ENCODE measurements at regions not wholly inside any gene's neighbourhood (a gene's known extent, or its start where the extent isn't known, plus 50 kb on each side); places are given as distances from the start of the nearest gene placed in this dataset.

DNA sequence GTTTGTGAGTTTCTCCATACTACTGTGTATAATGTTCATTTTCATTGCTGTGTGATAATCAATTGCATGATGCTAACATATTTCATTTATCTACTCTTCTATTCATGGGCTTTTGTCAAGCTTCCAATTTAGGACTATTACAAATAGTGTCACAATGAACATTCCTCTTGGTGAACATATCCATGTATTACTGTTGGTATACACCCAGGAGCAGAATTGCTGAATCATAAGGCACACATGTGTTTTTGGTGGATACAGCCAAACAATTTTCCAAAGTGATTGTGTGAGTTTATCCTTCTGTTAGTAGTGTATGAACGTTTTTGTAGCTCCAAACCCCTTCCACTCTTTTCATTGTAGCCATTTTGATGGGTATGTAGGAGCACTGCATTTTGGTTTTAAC, 101.6 kb upstream of the COPS8 start:
- ChIA-PET POLR2A (ENCODE audit: low non-redundant PET) (no interaction called here), CTCF (no interaction called here)
- no peak overlapping the region for H3K27ac ChIP-seq
- no peak for DNase-seq (ENCODE audit: low spot score)
- TF ChIP-seq, protein P1, sequence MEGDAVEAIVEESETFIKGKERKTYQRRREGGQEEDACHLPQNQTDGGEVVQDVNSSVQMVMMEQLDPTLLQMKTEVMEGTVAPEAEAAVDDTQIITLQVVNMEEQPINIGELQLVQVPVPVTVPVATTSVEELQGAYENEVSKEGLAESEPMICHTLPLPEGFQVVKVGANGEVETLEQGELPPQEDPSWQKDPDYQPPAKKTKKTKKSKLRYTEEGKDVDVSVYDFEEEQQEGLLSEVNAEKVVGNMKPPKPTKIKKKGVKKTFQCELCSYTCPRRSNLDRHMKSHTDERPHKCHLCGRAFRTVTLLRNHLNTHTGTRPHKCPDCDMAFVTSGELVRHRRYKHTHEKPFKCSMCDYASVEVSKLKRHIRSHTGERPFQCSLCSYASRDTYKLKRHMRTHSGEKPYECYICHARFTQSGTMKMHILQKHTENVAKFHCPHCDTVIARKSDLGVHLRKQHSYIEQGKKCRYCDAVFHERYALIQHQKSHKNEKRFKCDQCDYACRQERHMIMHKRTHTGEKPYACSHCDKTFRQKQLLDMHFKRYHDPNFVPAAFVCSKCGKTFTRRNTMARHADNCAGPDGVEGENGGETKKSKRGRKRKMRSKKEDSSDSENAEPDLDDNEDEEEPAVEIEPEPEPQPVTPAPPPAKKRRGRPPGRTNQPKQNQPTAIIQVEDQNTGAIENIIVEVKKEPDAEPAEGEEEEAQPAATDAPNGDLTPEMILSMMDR (conservative IDR thresholded peaks at IDR 0.05; ENCODE audit: low read depth) = no peak

DNA sequence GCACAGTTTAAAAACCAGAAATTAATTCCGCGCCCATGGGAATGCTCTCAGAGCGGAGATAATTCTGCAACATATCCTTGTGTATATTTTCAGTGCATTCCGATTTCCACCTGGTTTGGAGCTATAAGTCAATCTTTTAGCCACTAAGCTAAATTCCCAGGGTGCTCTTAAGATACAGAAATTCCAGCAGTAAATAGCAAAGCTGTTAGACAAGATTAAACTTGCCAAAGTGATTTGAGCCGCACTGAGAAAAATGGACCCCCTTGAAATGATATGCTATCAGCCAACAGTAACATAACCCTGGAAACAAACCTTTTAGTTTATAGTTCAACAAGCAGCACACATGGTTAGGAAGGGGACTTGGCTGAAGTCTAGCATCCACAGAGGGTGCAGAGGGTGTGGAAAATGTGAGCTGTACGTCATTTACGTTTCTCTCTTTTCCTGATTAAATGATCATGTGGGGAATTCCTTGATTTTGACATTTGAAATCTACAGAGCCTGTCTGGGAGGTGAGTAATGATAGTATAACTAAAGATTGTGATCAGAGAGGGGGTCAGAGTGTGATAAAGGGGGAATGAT, 99.8 kb upstream of the COPS8 start:
- H3K27ac ChIP-seq = no peak overlapping the region
- no peak for DNase-seq (ENCODE audit: low spot score)
- TF ChIP-seq, protein P1 (conservative IDR thresholded peaks at IDR 0.05; ENCODE audit: low read depth) = no peak
- POLR2A ChIA-PET (ENCODE audit: low non-redundant PET) = no interaction called here
- CTCF ChIA-PET = no interaction called here

DNA sequence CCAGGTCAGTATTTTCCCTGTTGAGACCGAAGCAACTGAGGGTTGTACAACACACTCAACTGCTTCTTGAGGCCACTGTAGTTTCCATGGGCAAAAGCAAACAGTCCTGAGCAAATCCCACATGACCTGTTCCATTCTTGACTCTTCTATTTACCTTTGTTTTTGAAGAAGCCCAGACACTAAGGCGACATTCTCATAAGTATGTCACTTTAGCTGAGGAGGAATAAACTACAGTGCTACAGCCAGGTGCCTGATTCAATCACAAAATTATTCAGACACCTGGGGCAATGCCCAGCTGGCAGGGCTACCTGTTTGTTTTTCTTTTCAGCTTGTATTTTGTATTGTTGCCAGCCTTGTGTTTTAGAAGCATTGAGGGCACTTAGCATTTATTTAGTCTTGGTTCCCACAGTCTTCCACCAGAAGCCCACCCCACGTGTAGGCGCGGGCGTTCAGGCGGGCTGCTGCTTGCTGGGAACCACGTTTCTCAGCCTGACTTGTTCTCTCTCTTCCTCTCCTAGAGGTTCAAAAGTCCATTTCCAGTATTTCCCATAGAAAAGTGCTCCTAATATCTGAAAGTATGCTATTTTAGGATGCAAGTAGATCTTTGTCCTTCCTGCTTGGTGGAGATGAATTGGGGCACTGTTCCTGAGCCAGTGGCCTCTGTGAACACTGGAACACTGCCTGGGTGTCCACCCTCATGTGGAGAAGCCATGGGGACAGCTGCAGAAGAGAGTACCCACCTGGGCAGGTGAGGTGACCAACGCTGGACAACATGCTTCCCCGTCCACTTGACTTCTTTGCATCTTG, 99.0 kb upstream of the COPS8 start:
- H3K27ac ChIP-seq = no peak overlapping the region
- DNase-seq (ENCODE audit: low spot score) = no peak
- TF ChIP-seq, protein P1 (conservative IDR thresholded peaks at IDR 0.05; ENCODE audit: low read depth) = no peak
- POLR2A ChIA-PET (ENCODE audit: low non-redundant PET) = no interaction called here
- CTCF ChIA-PET = no interaction called here

DNA sequence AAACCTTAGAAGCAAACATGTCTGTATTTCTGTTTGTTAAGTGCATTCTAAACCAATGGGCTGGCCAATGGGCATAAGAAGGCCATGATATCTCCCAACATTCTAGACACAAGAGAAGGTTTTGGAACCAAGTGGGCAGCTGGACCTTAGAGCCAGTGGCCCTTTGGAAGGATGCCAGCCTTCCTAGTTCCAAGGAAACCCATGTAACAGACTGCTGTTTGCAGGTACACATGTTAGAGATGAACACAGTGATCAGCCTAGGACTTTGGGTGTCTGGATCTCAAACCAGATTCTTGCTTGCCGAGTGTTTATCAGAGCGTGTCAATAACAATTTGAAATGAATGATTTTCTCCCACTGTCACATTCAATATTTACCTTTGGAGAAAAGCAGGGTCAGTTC, 97.5 kb upstream of the COPS8 start:
- no peak for DNase-seq (ENCODE audit: low spot score)
- POLR2A ChIA-PET (ENCODE audit: low non-redundant PET) = no interaction called here
- no peak overlapping the region for H3K27ac ChIP-seq
- CTCF ChIA-PET = interaction anchor here (0.8 kb wide), 1 partner anchor 10 kb away, joined by 3 read pairs; no protein-coding TSS in a partner anchor
- TF ChIP-seq, protein P1 (conservative IDR thresholded peaks at IDR 0.05; ENCODE audit: low read depth) = no peak

DNA sequence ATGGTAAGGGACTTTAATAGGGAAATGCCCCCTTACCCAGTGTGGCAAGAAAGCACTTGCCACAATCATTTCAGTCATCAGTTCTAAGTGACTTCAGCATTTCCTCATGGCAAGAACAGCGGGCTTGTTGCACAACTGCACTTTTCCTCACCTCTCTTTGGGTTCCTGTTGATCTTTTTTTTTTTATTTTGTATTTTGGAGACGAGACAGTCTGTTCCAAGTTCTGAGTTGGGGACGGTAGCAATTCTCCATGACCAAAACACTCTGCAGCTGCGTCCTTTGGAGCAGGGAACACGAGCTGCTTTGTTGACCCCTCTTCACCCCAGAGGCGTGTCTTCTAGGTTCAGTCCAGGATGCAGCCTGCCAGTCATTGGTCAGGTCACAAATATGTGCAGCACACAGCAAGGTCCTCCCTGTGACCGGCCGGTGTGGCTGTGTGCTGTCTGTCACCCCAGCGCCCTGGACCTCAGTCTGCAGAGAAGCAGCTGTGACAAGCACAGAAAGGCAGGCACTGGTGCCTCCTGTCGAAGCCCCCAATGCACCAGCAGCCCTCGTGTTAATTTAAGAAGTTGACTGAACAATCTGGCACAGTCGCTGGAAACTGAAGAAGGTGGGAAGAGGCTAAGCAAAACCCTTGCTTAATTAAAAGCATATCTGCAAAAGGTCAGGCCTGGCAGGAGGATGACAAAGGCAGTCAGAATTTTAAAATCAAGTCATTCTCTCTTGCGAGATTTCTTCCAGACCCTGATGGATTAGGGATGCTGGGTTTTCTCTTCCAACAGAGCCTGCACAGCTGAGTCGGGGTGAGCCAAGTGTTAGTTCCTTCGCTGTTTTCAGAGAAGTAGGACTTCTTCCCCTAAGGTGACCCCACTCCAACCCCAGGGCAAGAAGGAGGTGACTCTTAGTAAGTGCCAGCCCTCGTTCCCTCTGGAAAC, 96.7 kb upstream of the COPS8 start:
- CTCF ChIA-PET = no interaction called here

DNA sequence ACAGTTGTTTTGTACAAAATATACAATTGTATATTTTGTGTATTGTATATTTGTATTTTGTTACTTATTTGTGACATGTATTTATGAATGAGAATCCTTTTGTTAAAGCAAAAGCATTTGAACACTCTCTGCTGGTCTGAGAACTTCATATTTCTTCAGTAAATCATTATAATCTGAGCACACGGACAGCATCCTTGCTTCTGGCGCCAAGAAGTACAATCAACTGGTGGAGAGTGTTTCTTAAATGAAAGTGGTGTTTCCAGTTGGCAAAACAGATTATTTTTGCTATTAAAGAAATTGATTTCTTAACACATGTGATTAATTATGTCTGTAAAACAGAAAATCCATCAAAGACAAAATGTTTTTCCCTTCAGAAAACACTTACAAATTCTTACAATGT, 95.1 kb upstream of the COPS8 start:
- TF ChIP-seq, protein P1 (conservative IDR thresholded peaks at IDR 0.05; ENCODE audit: low read depth) = no peak
- CTCF ChIA-PET = no interaction called here
- DNase-seq (ENCODE audit: low spot score) = no peak
- POLR2A ChIA-PET (ENCODE audit: low non-redundant PET) = no interaction called here
- no peak overlapping the region for H3K27ac ChIP-seq

More for the DNA sequence above, 96.7 kb upstream of the COPS8 start:
- no peak for DNase-seq (ENCODE audit: low spot score)
- TF ChIP-seq, protein P1 (conservative IDR thresholded peaks at IDR 0.05; ENCODE audit: low read depth) = no peak
- POLR2A ChIA-PET (ENCODE audit: low non-redundant PET) = no interaction called here
- no peak overlapping the region for H3K27ac ChIP-seq
